HG03558 (cell line): ENCODE measurements at regions not wholly inside any gene's neighbourhood (a gene's known extent, or its start where the extent isn't known, plus 50 kb on each side); places are given as distances from the start of the nearest gene placed in this dataset.
A peak's percentile ranks its signal among the peaks of the same experiment; 100 is the strongest.

ENCODE experiments used
- ATAC-seq: cut with Tn5 transposase; IDR thresholded peaks from one replicate; pipeline ENCODE4 v1.9.1; 2021; ENCODE audit warnings: moderate number of reproducible peaks; ENCODE audit not compliant: unreplicated experiment; ENCODE audit errors: extremely low read depth

- ATAC-seq, result no peak
These were observed 191.7 kb downstream of the ANAPC1 start for GRCh38 chr2:111692311-111692710.

GRCh38 chr2:111694700-111695101, 189.3 kb downstream of the ANAPC1 start:
- ATAC-seq, result no peak

GRCh38 chr2:111695441-111696007, 188.5 kb downstream of the ANAPC1 start:
- ATAC-seq, result no peak

- ATAC-seq, result no peak
These were observed 187.8 kb downstream of the ANAPC1 start for GRCh38 chr2:111696226-111696625.

- ATAC-seq, result no peak
These were observed 186.4 kb downstream of the ANAPC1 start for GRCh38 chr2:111697560-111697959.

- ATAC-seq, result no peak
These were observed 185.9 kb downstream of the ANAPC1 start for GRCh38 chr2:111698089-111698488.

- no peak for ATAC-seq
These were observed 185.0 kb downstream of the ANAPC1 start for GRCh38 chr2:111698743-111699554.

- no peak for ATAC-seq
These were observed 182.7 kb downstream of the ANAPC1 start for GRCh38 chr2:111701266-111701665.

GRCh38 chr2:111701798-111702118, 182.2 kb downstream of the ANAPC1 start:
- ATAC-seq, result no peak

- no peak for ATAC-seq
These were observed 181.7 kb downstream of the ANAPC1 start for GRCh38 chr2:111702119-111702803.

GRCh38 chr2:111702804-111703196, 181.2 kb downstream of the ANAPC1 start:
- no peak for ATAC-seq

GRCh38 chr2:111703759-111704158, 180.2 kb downstream of the ANAPC1 start:
- ATAC-seq, result no peak

GRCh38 chr2:111704246-111704645, 179.7 kb downstream of the ANAPC1 start:
- no peak for ATAC-seq

GRCh38 chr2:111705239-111705638, 178.8 kb downstream of the ANAPC1 start:
- no peak for ATAC-seq

GRCh38 chr2:111705711-111706336, 178.2 kb downstream of the ANAPC1 start:
- peak; percentile 82 for ATAC-seq

- no peak for ATAC-seq
These were observed 177.5 kb downstream of the ANAPC1 start for GRCh38 chr2:111706481-111707001.

- ATAC-seq, result no peak
These were observed 176.3 kb downstream of the ANAPC1 start for GRCh38 chr2:111707700-111708099.

- ATAC-seq, result no peak
These were observed 175.4 kb downstream of the ANAPC1 start for GRCh38 chr2:111708476-111709180.

- no peak for ATAC-seq
These were observed 174.7 kb downstream of the ANAPC1 start for GRCh38 chr2:111709321-111709720.

GRCh38 chr2:111710085-111710484, 173.9 kb downstream of the ANAPC1 start:
- ATAC-seq, result no peak
